HG03280 (cell line): ENCODE measurements at regions not wholly inside any gene's neighbourhood (a gene's known extent, or its start where the extent isn't known, plus 50 kb on each side); places are given as distances from the start of the nearest gene placed in this dataset.

Source experiments
- ATAC-seq: cut with Tn5 transposase; IDR thresholded peaks from one replicate; pipeline ENCODE4 v1.9.1; 2021; ENCODE audit warnings: mild to moderate bottlenecking, moderate library complexity; ENCODE audit not compliant: unreplicated experiment

GRCh38 chr4:96093563-96093962 lies 253.7 kb downstream of the PDHA2 start:
- no peak for ATAC-seq

- ATAC-seq: no peak
These were observed 254.3 kb downstream of the PDHA2 start for GRCh38 chr4:96094183-96094582.

- ATAC-seq: no peak
These were observed 257.2 kb downstream of the PDHA2 start for GRCh38 chr4:96097040-96097607.

GRCh38 chr4:96097693-96098092 lies 257.8 kb downstream of the PDHA2 start:
- no peak for ATAC-seq

GRCh38 chr4:96099031-96099430 lies 259.1 kb downstream of the PDHA2 start:
- ATAC-seq: no peak

GRCh38 chr4:96102541-96103026 lies 262.7 kb downstream of the PDHA2 start:
- ATAC-seq: no peak

- no peak for ATAC-seq
These were observed 263.2 kb downstream of the PDHA2 start for GRCh38 chr4:96103086-96103485.

GRCh38 chr4:96108146-96108545 lies 268.3 kb downstream of the PDHA2 start:
- no peak for ATAC-seq

- no peak for ATAC-seq
These were observed 272.7 kb downstream of the PDHA2 start for GRCh38 chr4:96112631-96113030.

GRCh38 chr4:96120206-96120605 lies 280.3 kb downstream of the PDHA2 start:
- no peak for ATAC-seq

GRCh38 chr4:96126227-96126626 lies 286.3 kb downstream of the PDHA2 start:
- ATAC-seq: no peak

- ATAC-seq: no peak
These were observed 291.3 kb downstream of the PDHA2 start for GRCh38 chr4:96131186-96131585.

- no peak for ATAC-seq
These were observed 294.9 kb downstream of the PDHA2 start for GRCh38 chr4:96134806-96135205.

- ATAC-seq: no peak
These were observed 296.2 kb downstream of the PDHA2 start for GRCh38 chr4:96136056-96136455.

GRCh38 chr4:96139251-96139929 lies 299.5 kb downstream of the PDHA2 start:
- ATAC-seq: no peak

- ATAC-seq: no peak
These were observed 305.7 kb downstream of the PDHA2 start for GRCh38 chr4:96145601-96146000.

- no peak for ATAC-seq
These were observed 306.8 kb downstream of the PDHA2 start for GRCh38 chr4:96146686-96147085.

GRCh38 chr4:96149894-96150293 lies 310.0 kb downstream of the PDHA2 start:
- no peak for ATAC-seq

GRCh38 chr4:96150466-96150865 lies 310.6 kb downstream of the PDHA2 start:
- ATAC-seq: no peak

GRCh38 chr4:96152824-96153223 lies 312.9 kb downstream of the PDHA2 start:
- ATAC-seq: no peak

- ATAC-seq: no peak
These were observed 314.8 kb downstream of the PDHA2 start for GRCh38 chr4:96154676-96155075.

GRCh38 chr4:96162636-96163035 lies 322.7 kb downstream of the PDHA2 start:
- ATAC-seq: no peak
